GM18907 (cell line): ENCODE measurements at regions not wholly inside any gene's neighbourhood (a gene's known extent, or its start where the extent isn't known, plus 50 kb on each side); places are given as distances from the start of the nearest gene placed in this dataset.
"Not testable (repeated sequence)": the region's sequence is repeated elsewhere in the genome, so short reads cannot be mapped to it uniquely, and the experiment has no call there.

Experiments
- ATAC-seq: cut with Tn5 transposase; IDR thresholded peaks from one replicate; pipeline ENCODE4 v1.9.1; 2021; ENCODE audit warnings: mild to moderate bottlenecking, moderate library complexity; ENCODE audit not compliant: unreplicated experiment

DNA sequence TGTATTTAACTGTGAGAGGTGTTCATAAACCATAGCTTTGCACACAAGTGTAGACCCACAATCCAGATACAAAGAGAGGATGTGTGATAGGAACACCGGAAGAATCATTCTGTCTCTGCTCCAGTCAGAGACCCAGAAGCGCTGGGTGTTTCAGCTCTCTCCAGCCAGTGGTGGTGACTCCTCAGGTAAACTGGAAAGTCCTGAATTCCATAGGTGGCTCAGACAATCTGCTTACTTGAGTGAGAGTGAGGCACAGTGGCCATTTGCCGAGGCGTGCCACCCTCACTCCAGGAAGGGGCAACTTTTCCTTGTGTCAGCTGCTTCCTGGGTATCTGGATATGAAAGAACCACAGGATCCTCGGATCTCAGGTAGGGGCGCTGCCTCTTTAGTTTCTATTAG, 171.5 kb downstream of the KCNS3 start:
- ATAC-seq: no peak

DNA sequence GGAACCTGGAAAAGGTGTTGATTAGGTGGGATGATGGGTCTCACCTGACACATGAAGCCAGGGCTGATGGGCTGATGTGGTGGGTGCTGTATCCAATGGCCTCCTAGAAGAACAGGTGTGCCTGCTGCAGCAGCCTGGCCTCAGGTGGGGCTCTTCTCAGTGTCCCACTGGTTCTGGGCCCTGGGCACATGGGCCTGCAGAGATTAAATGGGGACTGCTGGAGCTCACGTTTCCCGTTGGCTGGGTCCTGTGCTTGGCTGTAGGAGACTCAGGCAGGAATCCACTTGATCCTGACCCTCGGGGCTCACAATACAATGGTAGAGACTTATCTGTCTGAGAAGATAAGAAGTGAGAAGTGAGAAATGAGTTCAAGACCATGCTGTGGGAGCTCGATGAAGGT, 170.9 kb downstream of the KCNS3 start:
- no peak for ATAC-seq

DNA sequence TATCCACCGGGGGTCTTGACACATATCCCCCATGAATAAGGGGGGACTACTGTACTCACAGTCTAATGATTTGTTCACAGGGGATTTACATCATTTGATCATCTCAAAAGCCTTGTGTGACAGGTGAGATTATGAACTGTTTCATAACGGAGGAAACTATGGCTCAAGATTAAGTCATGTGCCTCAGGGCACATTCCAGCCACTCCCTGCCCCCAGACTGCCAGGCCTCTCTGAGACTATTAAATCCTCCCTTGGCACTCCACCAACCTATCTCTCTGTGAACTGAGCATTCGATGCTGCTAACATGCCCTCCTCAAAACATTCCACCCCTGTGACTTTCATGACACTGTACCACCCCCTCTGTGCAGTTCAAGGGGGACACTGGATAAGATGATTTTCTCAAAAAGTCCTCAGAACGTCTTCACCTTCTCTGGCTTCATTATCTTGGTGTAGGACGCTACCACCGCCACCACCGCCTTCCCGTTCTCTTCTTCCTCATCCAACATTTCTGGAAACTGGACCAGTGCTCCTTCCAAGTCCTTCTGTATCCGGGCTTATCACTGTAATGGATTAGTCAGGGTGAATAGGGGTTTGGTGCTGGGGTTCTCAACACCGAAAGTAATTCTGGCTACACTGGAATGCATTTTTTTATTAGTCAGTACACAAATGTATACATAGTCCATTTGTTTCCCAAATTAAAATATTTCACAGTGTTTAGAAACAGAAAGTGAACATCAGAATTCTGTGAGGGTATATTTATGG, 169.6 kb downstream of the KCNS3 start:
- ATAC-seq: no peak

DNA sequence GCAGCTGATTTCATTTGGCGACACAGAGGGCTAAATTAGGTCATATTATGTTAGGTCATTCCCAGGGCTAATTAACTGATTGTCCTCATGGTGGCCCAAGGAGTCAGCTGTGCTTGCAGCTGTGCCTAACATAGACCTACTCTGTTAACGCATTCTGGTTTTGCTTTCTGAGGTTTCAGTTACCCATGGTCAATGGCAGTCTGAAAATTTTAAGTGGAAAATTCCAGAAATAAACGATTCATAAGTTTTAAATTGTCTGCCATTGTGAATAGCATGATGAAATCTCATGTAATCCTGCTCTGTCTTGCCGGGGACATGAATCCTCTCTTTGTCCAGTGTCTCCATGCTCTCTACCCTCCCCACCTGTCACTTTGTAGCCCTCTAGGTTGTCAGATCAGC, 168.7 kb downstream of the KCNS3 start:
- ATAC-seq: no peak

DNA sequence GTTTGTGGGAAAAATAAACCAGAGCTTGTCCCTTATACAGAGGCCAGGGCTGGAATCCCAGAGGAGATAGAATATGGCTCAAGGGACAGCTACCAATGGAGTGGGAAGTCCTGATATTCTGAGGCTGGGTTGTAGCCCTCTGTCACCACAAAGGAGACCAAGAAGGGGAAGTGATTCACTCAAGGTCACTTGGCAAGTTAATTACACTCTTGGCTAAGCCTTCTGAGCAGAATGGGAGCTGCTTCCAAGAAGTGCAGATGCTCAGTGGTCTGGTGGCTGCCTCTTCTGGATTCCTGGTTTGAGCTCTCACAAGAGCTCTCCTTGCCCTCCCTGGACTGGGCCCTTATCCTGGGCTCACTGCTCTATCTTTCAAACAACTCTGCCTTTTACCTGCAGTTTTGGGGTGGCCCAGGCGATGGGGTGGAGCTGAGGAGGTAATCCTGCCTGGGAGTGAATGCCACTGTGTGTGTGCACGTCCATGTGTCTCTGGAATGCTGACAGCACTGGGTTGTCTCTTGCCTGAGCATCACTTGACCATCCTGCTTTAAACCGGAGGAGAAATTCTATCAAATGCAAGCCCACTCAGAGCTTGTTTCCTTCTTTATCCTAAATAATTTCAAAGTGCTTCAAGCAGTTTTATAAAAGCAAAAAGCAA, 168.2 kb downstream of the KCNS3 start:
- ATAC-seq: no peak

DNA sequence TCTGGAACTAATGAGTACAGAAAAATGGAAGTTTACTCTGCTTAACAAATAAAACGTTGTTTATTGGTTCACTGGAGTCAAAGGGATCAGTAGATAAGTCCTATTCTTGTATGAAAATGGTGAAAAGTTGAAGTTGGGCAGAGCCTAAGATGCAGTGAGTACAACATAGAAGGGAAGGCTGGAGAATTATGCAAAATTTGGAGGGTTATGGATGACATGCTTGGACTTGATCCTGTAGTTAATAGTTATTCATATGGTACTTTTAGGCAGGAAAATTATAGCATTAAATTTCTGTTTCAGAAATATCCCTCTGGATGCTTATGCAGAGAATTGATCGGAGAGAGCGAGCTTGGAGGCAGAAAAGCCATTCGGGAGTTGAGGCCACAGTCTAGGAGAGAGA, 167.6 kb downstream of the KCNS3 start:
- no peak for ATAC-seq

DNA sequence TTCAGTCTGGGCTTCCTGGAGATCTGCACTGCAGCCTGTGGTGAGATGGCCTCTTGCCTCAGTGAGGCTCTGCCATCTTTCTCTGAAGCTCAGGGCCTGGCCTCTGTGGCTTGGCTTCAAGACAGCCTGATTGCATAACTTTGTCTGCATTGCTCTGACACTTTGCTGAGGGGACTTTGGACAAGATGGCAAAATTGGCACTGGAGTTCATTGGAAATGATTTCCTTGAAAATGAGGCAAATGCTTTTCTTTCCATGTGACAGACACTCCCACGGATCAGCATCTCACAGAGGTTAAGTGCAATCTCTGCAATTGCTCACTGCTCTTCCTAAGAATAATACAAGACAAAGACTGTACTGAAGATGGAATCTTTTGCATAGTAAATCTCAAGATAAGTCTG, 166.8 kb downstream of the KCNS3 start:
- no peak for ATAC-seq

DNA sequence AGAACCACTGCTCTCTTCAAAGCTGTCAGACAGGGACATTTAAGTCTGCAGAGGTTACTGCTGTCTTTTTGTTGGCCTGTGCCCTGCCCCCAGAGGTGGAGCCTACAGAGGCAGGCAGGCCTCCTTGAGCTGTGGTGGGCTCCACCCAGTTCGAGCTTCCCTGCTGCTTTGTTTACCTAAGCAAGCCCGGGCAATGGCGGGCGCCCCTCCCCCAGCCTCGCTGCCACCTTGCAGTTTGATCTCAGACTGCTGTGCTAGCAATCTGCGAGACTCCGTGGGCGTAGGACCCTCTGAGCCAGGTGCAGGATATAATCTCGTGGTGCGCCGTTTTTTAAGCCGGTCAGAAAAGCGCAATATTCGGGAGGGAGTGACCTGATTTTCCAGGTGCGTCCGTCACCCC, 138.9 kb downstream of the KCNS3 start:
- not testable (repeated sequence) for ATAC-seq

DNA sequence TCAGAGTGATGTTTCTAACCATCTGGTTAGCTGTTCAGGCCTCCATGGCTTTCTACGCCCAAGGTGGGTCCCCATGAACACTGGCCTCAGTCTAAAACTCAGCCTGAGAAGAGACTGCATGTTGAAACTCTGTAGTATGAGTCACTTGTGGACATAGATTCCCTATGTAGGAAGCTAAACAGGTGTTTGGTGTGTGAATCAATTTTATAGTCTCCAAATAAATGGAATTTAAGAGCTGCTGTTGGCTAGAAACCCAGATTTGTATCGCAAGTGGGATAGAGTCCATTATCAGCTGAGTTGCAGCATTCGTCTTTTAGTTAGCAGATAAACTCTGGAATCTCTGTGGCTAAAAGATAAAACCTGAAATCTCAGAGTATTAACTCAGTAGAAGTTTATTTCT, 131.4 kb downstream of the KCNS3 start:
- no peak for ATAC-seq

DNA sequence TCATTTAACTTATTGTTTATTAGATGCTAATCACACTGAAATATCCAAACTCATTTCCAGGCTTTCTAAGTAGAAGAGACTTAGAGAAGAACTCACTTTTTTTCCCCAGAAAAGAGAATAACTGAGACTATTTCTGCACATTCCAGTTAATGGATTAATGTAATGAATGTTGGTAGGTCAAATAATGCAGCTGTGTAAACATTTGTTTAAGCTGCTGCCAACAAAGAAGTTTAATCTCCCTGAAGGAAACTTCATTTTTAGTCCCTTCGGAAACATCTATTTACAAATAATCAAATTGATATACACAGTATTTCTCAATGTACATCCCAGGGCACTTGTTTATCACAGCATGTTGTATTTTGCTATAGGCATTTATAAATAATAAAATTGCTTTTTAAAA, 126.9 kb downstream of the KCNS3 start:
- no peak for ATAC-seq

GRCh38 chr2:18001671-18002070, 123.2 kb downstream of the KCNS3 start:
- ATAC-seq: no peak

GRCh38 chr2:17996978-17997377, 118.5 kb downstream of the KCNS3 start:
- ATAC-seq: no peak

- no peak for ATAC-seq
These were observed 117.1 kb downstream of the KCNS3 start for GRCh38 chr2:17995593-17995992.
